Liver (tissue), 8 donors: ENCODE measurements at regions not wholly inside any gene's neighbourhood (a gene's known extent, or its start where the extent isn't known, plus 50 kb on each side); places are given as distances from the start of the nearest gene placed in this dataset.

Source experiments
- DNase-seq: peaks from one replicate; pipeline ENCODE4 v3.0.0-alpha.2; 2017; ENCODE audit warnings: low spot score
- H3K27ac ChIP-seq, 2 donors: one replicate each; pipeline ENCODE4 v1.7.0; 2013; ENCODE audit warnings: inconsistent platforms in 2 of 2, low read length in 2 of 2, control low read depth in 1 of 2, low read depth in 1 of 2, mild to moderate bottlenecking in 1 of 2
- H3K27me3 ChIP-seq, 4 donors: one replicate each; pipeline versions ENCODE4 v1.6.1 to v1.7.0; 2013; ENCODE audit warnings: low read length in 3 of 4, inconsistent platforms in 1 of 4, mild to moderate bottlenecking in 1 of 4, moderate library complexity in 1 of 4; ENCODE audit not compliant: control insufficient read depth in 4 of 4, insufficient read depth in 4 of 4
- H3K36me3 ChIP-seq, 4 donors: one replicate each; pipeline versions ENCODE4 v1.6.1 to v1.7.0; 2013; ENCODE audit warnings: low read length in 3 of 4, mild to moderate bottlenecking in 3 of 4, low read depth in 1 of 4, moderate library complexity in 1 of 4; ENCODE audit not compliant: control insufficient read depth in 4 of 4, insufficient read depth in 3 of 4
- H3K4me1 ChIP-seq, 4 donors: one replicate each; pipeline versions ENCODE4 v1.6.1 to v1.7.0; 2013; ENCODE audit warnings: low read length in 3 of 4, mild to moderate bottlenecking in 3 of 4, moderate library complexity in 1 of 4; ENCODE audit not compliant: control insufficient read depth in 4 of 4, insufficient read depth in 4 of 4
- H3K4me3 ChIP-seq, 3 donors: one replicate each; pipeline versions ENCODE4 v1.6.1 to v1.7.0; 2013; ENCODE audit warnings: low read length in 3 of 3, control low read depth in 1 of 3, low read depth in 1 of 3, mild to moderate bottlenecking in 1 of 3
- H3K9ac ChIP-seq, 2 donors: one replicate each; pipeline ENCODE4 v1.7.0; 2013; ENCODE audit warnings: low read length in 2 of 2, mild to moderate bottlenecking in 2 of 2, moderate library complexity in 2 of 2, control low read depth in 1 of 2, low read depth in 1 of 2
- H3K9me3 ChIP-seq, 4 donors: one replicate each; pipeline versions ENCODE4 v1.6.1 to v1.7.0; 2013; ENCODE audit warnings: low read length in 3 of 4; ENCODE audit not compliant: control insufficient read depth in 4 of 4
- CTCF ChIP-seq: fragments of 150-350 bp; IDR thresholded peaks from 2 replicates; pipeline ENCODE4 v1.5.1; 2017; ENCODE audit warnings: improper control_type of control experiment, low read depth, low read length; ENCODE audit not compliant: missing input control
- EGR1 ChIP-seq, 2 donors: IDR thresholded peaks; 2 replicates each; pipeline ENCODE4 v1.6.1; 2016 to 2018; ENCODE audit warnings: antibody characterized with exemption in 2 of 2, low read depth in 2 of 2
- GABPA ChIP-seq, 2 donors: IDR thresholded peaks in 1 of 2; conservative IDR thresholded peaks in 1 of 2; 2 replicates each; pipeline ENCODE4 v1.6.1; 2016; ENCODE audit warnings: antibody characterized with exemption in 2 of 2, mild to moderate bottlenecking in 1 of 2, moderate library complexity in 1 of 2
- HNF4A ChIP-seq, 2 donors: conservative IDR thresholded peaks; 2 replicates each; pipeline ENCODE4 v1.6.1; 2016; ENCODE audit warnings: antibody characterized with exemption in 2 of 2, mild to moderate bottlenecking in 2 of 2
- HNF4G ChIP-seq: IDR thresholded peaks from 2 replicates; pipeline ENCODE4 v1.6.1; 2016; ENCODE audit warnings: antibody characterized with exemption
- JUND ChIP-seq, 2 donors: IDR thresholded peaks; 2 replicates each; pipeline ENCODE4 v1.6.1; 2016; ENCODE audit warnings: antibody characterized with exemption in 2 of 2
- MAX ChIP-seq: IDR thresholded peaks from 2 replicates; pipeline ENCODE4 v1.6.1; 2016; ENCODE audit warnings: antibody characterized with exemption
- NR2F2 ChIP-seq: IDR thresholded peaks from 2 replicates; pipeline ENCODE4 v1.6.1; 2016; ENCODE audit warnings: antibody characterized with exemption
- RAD21 ChIP-seq, 2 donors: IDR thresholded peaks; 2 replicates each; pipeline ENCODE4 v1.6.1; 2016; ENCODE audit warnings: antibody characterized with exemption in 2 of 2, mild to moderate bottlenecking in 2 of 2
- REST ChIP-seq: IDR thresholded peaks from 2 replicates; pipeline ENCODE4 v1.6.1; 2016; ENCODE audit warnings: antibody characterized with exemption, mild to moderate bottlenecking
- RXRA ChIP-seq, 2 donors: IDR thresholded peaks; 2 replicates each; pipeline ENCODE4 v1.6.1; 2017 to 2018; ENCODE audit warnings: antibody characterized with exemption in 2 of 2, mild to moderate bottlenecking in 1 of 2
- SP1 ChIP-seq: IDR thresholded peaks from 2 replicates; pipeline ENCODE4 v1.6.1; 2018; ENCODE audit warnings: antibody characterized with exemption, mild to moderate bottlenecking
- TAF1 ChIP-seq: conservative IDR thresholded peaks from 2 replicates; pipeline ENCODE4 v1.6.1; 2016; ENCODE audit warnings: antibody characterized with exemption, mild to moderate bottlenecking
- YY1 ChIP-seq: IDR thresholded peaks from 2 replicates; pipeline ENCODE4 v1.6.1; 2016; ENCODE audit warnings: antibody characterized with exemption, mild to moderate bottlenecking
- ZBTB33 ChIP-seq: IDR thresholded peaks from 2 replicates; pipeline ENCODE4 v1.6.1; 2016; ENCODE audit warnings: antibody characterized with exemption
- whole genome bisulfite sequencing: extraction: QIAGEN DNeasy Blood & Tissue Kit; methylation state at CpG from one replicate; pipeline ENCODE4 v1.1.7; 2013; 5-methylcytosine and 5-hydroxymethylcytosine counted together
- donor health status: healthy.
- donor health status: healthy.
- donor health status: healthy.
- donor health status: healthy.
- donor health status: healthy.

GRCh38 chr3:43817825-43818224 is 127.1 kb downstream of the ABHD5 start:
- H3K9me3 ChIP-seq = no peaks in the 10 kb centered on the region
- H3K36me3 ChIP-seq = no peaks in the 10 kb centered on the region
- 72% methylated on average over 2 of the region's 2 CpGs for WGBS
- TF ChIP-seq JUND (IDR thresholded peaks at IDR 0.05) (no peak), NR2F2 (no peak), EGR1 (IDR thresholded peaks at IDR 0.05; ENCODE audit: low read depth in 2 of 2) (no peak), TAF1 (no peak), MAX (no peak), REST (no peak), CTCF (no peak), RXRA (IDR thresholded peaks at IDR 0.05) (no peak), HNF4G (no peak), SP1 (no peak), GABPA (IDR thresholded peaks at IDR 0.05 in 1 of 2, conservative IDR thresholded peaks at IDR 0.05 in 1 of 2) (no peak), HNF4A (conservative IDR thresholded peaks at IDR 0.05) (no peak), ZBTB33 (no peak), RAD21 (IDR thresholded peaks at IDR 0.05) (no peak), YY1 (no peak)
- DNase-seq = no peak
- H3K27ac ChIP-seq = no peak overlapping the region
- no peaks in the 10 kb centered on the region for H3K4me1 ChIP-seq
- peaks cover 0 to 7% (median 0%) of the 10 kb centered on the region in 4 donors for H3K27me3 ChIP-seq
- no peak overlapping the region for H3K4me3 ChIP-seq
- no peak overlapping the region for H3K9ac ChIP-seq

- H3K9me3 ChIP-seq = no peaks in the 10 kb centered on the region
- no peak overlapping the region for H3K4me3 ChIP-seq
- H3K27ac ChIP-seq = no peak overlapping the region
- H3K4me1 ChIP-seq = no peaks in the 10 kb centered on the region
- no peaks in the 10 kb centered on the region for H3K36me3 ChIP-seq
- peaks cover 0 to 7% (median 0%) of the 10 kb centered on the region in 4 donors for H3K27me3 ChIP-seq
- H3K9ac ChIP-seq = no peak overlapping the region
- no peak for DNase-seq
- TF ChIP-seq REST = no peak
- TF ChIP-seq RAD21 (IDR thresholded peaks at IDR 0.05) = no peak
- TF ChIP-seq ZBTB33 = no peak
- no peak for TF ChIP-seq CTCF
- TF ChIP-seq JUND (IDR thresholded peaks at IDR 0.05) = no peak
- TF ChIP-seq HNF4A (conservative IDR thresholded peaks at IDR 0.05) = no peak
- TF ChIP-seq SP1 = no peak
- TF ChIP-seq TAF1 = no peak
Measured at GRCh38 chr3:43818229-43818628, 127.5 kb downstream of the ABHD5 start.
